ENCODE measurements at regions not wholly inside any gene's neighbourhood (a gene's known extent, or its start where the extent isn't known, plus 50 kb on each side); places are given as distances from the start of the nearest gene placed in this dataset.

DNA sequence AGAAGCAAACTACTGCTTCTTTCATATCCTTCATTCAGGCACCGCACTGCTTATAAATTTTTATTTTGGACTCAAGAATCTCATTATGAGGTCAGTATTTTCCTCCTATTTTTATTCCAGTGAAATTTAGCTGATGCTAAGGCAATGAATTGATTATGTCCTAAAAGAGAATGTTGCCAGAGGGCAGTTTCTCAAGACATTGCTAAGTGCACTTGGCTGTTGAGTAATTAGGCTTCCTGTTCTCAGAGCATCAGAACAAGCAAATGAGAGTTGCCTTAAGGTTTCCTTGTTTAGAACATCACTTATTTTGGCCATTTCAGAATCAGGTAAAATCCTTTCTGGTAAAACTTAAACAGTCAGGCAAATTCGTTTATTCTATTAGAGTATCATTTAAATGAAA lies 548.6 kb upstream of the ZEB2 start:
- Histone ChIP-seq H3K9me2 (replicated peaks; ENCODE audit: low read length) (no peaks in the 10 kb centered on the region), H3K27ac (ENCODE audit: low read length) (no peak overlapping the region), H3K27me3 (ENCODE audit: low read length) (no peaks in the 10 kb centered on the region), H2AFZ (ENCODE audit: low read length) (no peak overlapping the region), H3K4me3 (ENCODE audit: low read length) (no peak overlapping the region), H3K4me2 (ENCODE audit: low read length) (no peak overlapping the region), H3K79me2 (ENCODE audit: low read length) (no peaks in the 10 kb centered on the region), H3F3A (ENCODE audit: low read length, unreplicated experiment) (no peaks in the 10 kb centered on the region), H3K9ac (ENCODE audit: low read length) (no peak overlapping the region), H4K20me1 (ENCODE audit: low read length) (no peaks in the 10 kb centered on the region), H3K4me1 (ENCODE audit: insufficient read depth, low read length) (no peaks in the 10 kb centered on the region), H3K36me3 (ENCODE audit: low read depth, low read length) (no peaks in the 10 kb centered on the region), H3K9me3 (ENCODE audit: low read length) (no peaks in the 10 kb centered on the region; the same call in 1 of the 2 replicates)
- no peak for ATAC-seq
- no peak for TF ChIP-seq EZH2 (IDR thresholded peaks at IDR 0.05; ENCODE audit: low read length, unreplicated experiment)
- TF ChIP-seq, protein P1, sequence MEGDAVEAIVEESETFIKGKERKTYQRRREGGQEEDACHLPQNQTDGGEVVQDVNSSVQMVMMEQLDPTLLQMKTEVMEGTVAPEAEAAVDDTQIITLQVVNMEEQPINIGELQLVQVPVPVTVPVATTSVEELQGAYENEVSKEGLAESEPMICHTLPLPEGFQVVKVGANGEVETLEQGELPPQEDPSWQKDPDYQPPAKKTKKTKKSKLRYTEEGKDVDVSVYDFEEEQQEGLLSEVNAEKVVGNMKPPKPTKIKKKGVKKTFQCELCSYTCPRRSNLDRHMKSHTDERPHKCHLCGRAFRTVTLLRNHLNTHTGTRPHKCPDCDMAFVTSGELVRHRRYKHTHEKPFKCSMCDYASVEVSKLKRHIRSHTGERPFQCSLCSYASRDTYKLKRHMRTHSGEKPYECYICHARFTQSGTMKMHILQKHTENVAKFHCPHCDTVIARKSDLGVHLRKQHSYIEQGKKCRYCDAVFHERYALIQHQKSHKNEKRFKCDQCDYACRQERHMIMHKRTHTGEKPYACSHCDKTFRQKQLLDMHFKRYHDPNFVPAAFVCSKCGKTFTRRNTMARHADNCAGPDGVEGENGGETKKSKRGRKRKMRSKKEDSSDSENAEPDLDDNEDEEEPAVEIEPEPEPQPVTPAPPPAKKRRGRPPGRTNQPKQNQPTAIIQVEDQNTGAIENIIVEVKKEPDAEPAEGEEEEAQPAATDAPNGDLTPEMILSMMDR (conservative IDR thresholded peaks at IDR 0.05; ENCODE audit: low read depth, low read length) = no peak
- no peak for TF ChIP-seq EZH2phosphoT487 (IDR thresholded peaks at IDR 0.05; ENCODE audit: borderline replicate concordance, low read length)
- no TSS peak for BruUV-seq (replicated peaks)
- intact Hi-C loops (cut with micrococcal nuclease) = no loop called here
- ChIA-PET POLR2A (ENCODE audit: unreplicated experiment) (no interaction called here), CTCF (no interaction called here)
- no peak for DNase-seq

DNA sequence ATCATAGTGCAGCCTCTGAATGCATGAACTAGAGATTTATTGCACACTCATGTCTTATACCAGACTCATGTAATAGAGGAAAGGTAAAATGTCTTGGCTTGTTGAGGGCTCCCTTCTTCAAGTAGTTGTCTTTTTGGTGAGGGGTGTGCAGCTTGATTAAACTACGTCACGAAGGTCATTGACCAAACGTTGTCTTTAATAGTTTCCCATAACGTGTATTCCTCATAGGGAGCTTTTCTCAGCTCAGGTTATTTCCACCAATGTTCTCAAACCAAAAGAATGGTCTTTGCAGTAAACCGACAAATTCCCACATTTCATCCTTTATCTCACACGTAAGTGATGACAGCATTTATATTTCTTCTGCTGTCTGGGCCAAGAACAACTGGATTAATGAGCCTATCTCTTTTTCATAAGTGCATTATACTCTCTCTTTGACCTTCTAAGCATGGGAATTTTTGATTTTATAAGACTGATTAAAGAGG lies 547.7 kb upstream of the ZEB2 start:
- Histone ChIP-seq H3K4me3 (ENCODE audit: low read length) (no peak overlapping the region), H3K9ac (ENCODE audit: low read length) (no peak overlapping the region), H2AFZ (ENCODE audit: low read length) (no peak overlapping the region), H3K27ac (ENCODE audit: low read length) (no peak overlapping the region), H3K9me3 (ENCODE audit: low read length) (no peaks in the 10 kb centered on the region; the same call in 1 of the 2 replicates), H3K4me2 (ENCODE audit: low read length) (no peak overlapping the region), H3K27me3 (ENCODE audit: low read length) (no peaks in the 10 kb centered on the region), H3K79me2 (ENCODE audit: low read length) (no peaks in the 10 kb centered on the region), H3K9me2 (replicated peaks; ENCODE audit: low read length) (no peaks in the 10 kb centered on the region), H3K36me3 (ENCODE audit: low read depth, low read length) (no peaks in the 10 kb centered on the region), H4K20me1 (ENCODE audit: low read length) (no peaks in the 10 kb centered on the region), H3K4me1 (ENCODE audit: insufficient read depth, low read length) (no peaks in the 10 kb centered on the region), H3F3A (ENCODE audit: low read length, unreplicated experiment) (no peaks in the 10 kb centered on the region)
- no TSS peak for BruUV-seq (replicated peaks)
- POLR2A ChIA-PET (ENCODE audit: unreplicated experiment) = no interaction called here
- no peak for TF ChIP-seq EZH2 (IDR thresholded peaks at IDR 0.05; ENCODE audit: low read length, unreplicated experiment)
- TF ChIP-seq, protein P1 (conservative IDR thresholded peaks at IDR 0.05; ENCODE audit: low read depth, low read length) = no peak
- TF ChIP-seq EZH2phosphoT487 (IDR thresholded peaks at IDR 0.05; ENCODE audit: borderline replicate concordance, low read length) = no peak
- intact Hi-C loops (cut with micrococcal nuclease) = no loop called here
- no peak for ATAC-seq
- CTCF ChIA-PET = no interaction called here
- DNase-seq = no peak

DNA sequence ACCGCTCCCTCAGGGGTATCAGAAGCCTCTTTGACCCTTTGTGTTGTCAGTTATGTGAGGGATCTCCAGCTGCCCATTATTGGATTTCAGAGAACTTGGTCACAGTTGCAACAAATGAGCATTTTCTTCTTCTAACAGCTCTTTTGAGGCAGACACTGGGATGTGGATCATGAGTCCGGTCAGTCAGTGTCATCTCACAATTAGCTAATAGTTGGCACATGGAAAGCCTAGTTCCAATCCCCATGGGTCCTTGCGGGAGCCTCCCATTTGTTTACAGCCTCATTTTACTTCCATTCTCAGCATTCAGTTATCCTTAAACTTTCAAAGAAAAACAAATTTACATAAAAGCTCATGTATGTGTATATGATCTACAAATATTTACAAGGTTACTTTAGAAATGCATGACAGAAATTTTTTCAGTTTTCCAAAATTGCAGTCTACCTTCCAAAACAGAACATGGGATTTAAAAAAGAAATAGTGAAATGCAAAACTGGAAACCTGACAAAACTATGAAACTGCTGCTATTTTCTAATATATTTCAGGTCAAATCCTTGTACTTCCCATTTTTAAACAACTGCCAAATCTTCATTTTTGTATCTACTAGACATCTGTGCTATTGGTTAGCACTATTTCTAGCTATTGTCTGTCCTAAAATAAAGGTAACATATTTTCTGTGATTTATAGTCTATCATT lies 547.1 kb upstream of the ZEB2 start:
- Histone ChIP-seq H4K20me1 (ENCODE audit: low read length) (no peaks in the 10 kb centered on the region), H3K27me3 (ENCODE audit: low read length) (no peaks in the 10 kb centered on the region), H3F3A (ENCODE audit: low read length, unreplicated experiment) (no peaks in the 10 kb centered on the region), H3K9me3 (ENCODE audit: low read length) (no peaks in the 10 kb centered on the region; the same call in 1 of the 2 replicates), H3K4me3 (ENCODE audit: low read length) (no peak overlapping the region), H3K4me2 (ENCODE audit: low read length) (no peak overlapping the region), H3K79me2 (ENCODE audit: low read length) (no peaks in the 10 kb centered on the region), H3K4me1 (ENCODE audit: insufficient read depth, low read length) (no peaks in the 10 kb centered on the region), H3K36me3 (ENCODE audit: low read depth, low read length) (no peaks in the 10 kb centered on the region), H3K9ac (ENCODE audit: low read length) (no peak overlapping the region), H3K27ac (ENCODE audit: low read length) (no peak overlapping the region), H2AFZ (ENCODE audit: low read length) (no peak overlapping the region), H3K9me2 (replicated peaks; ENCODE audit: low read length) (no peaks in the 10 kb centered on the region)
- intact Hi-C loops (cut with micrococcal nuclease) = no loop called here
- DNase-seq (no peak), ATAC-seq (no peak)
- ChIA-PET CTCF (no interaction called here), POLR2A (ENCODE audit: unreplicated experiment) (no interaction called here)
- TF ChIP-seq, protein P1 (conservative IDR thresholded peaks at IDR 0.05; ENCODE audit: low read depth, low read length) = no peak
- no peak for TF ChIP-seq EZH2phosphoT487 (IDR thresholded peaks at IDR 0.05; ENCODE audit: borderline replicate concordance, low read length)
- no peak for TF ChIP-seq EZH2 (IDR thresholded peaks at IDR 0.05; ENCODE audit: low read length, unreplicated experiment)
- no TSS peak for BruUV-seq (replicated peaks)

All from PC-3 (cell line).